GM19023 (cell line): ENCODE measurements at regions not wholly inside any gene's neighbourhood (a gene's known extent, or its start where the extent isn't known, plus 50 kb on each side); places are given as distances from the start of the nearest gene placed in this dataset.

ENCODE experiments used
- ATAC-seq: cut with Tn5 transposase; IDR thresholded peaks from one replicate; pipeline ENCODE4 v1.9.1; 2021; ENCODE audit warnings: mild to moderate bottlenecking, moderate library complexity; ENCODE audit not compliant: unreplicated experiment

DNA sequence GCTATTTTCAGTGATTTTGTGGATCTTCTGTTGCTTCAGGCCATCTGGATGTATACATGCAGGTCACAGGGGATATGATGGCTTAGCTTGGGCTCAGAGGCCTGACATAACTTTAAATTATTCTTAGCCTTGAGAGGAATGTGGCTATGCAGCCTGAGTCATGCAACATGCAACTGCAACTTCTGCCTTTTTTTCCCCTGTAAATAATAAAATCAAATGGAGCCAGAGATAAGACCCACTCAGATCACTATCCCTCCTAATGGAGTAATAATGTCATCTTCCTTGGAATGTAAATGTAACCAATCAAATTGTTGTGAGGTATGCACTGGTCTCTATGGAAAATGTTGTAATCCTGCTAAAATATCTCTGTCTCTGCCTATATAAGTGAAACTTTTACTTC is 54.9 kb downstream of the MAGEB17 start:
- no peak for ATAC-seq

DNA sequence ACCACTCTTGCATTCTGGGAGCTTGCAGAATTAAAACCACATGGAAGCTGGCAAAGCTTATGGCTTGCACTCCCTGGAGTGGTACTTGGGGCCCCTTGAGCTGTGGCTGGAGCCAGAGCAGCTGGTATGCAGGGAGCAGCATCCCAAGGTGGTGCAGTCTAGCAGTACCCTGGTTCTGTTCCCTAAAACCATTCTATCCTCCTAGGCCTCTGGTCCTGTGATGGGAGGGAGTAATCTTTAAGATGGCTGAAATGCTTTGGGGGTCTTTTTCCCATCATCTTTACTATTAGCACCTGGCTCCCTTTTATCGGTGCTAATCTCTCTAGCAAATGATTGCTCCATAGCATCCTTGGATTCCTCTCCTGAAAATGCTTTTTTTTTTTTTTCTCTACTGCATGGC is 56.1 kb downstream of the MAGEB17 start:
- ATAC-seq = no peak

DNA sequence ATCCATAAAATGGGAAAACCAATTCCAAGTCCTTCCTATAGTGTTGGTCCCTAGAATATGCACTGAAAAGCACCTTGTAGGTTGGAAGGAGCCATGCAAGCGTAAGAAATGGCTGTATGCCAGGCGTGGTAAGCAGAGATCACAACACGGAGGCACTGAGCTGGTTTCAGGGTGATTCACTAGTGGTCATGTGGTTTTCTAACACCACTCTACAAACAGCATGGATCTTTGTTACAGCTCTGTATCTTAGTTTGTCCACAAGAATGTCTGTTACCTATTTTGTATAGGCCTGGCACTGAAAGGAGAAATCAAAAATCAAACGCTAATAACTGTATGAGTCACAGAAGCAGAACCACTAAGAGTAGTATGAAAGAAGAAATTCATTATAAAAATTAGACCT is 71.9 kb downstream of the MAGEB17 start:
- ATAC-seq = no peak

DNA sequence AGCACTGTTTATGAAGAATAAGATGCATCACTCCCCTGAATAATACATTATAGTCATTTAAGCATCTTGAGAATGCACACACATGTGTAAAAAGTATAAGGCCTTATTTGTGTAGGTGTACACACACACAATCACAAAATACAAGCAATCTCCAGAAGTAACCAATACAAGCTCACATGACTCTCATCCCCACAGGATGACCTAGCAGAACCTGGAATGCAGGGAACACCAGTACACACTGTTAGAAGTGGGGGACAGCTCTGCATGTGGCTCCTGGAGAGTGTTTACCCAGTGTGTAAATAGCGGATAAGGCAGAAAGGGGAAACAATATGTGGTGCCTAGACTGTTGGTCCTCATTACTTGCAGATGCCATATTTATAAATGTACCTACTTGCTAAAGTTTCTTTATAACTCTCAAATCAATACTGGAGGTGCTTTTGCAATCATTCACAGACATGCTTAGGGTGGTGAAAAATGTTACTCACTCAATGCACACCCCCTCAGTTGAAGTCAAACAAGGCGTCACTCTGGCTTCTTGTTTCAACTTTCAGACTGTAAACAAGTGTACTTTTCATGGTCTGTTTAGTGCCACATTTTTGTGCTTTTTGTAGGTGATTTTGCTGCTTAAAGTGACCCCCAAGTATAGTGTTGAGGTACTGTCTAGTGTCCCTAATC is 73.1 kb downstream of the MAGEB17 start:
- ATAC-seq = no peak

DNA sequence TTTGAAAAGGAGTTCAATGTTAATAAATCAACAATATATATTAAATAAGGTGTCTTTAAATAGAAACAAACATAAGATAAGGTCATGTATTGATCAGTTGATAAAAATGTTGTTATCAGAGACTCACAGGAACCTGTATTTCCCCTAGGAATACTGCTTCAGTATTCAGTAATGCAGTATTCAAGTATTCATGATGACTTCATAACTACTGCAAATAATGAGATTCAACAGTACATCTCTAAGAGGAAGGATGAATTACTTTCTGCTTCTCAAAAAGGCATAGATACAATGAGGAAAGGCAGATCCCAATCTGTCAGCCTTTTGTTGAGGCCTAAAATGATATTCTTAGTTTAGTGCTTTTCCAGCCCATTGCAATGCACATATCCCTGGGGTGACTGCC is 73.7 kb downstream of the MAGEB17 start:
- no peak for ATAC-seq

DNA sequence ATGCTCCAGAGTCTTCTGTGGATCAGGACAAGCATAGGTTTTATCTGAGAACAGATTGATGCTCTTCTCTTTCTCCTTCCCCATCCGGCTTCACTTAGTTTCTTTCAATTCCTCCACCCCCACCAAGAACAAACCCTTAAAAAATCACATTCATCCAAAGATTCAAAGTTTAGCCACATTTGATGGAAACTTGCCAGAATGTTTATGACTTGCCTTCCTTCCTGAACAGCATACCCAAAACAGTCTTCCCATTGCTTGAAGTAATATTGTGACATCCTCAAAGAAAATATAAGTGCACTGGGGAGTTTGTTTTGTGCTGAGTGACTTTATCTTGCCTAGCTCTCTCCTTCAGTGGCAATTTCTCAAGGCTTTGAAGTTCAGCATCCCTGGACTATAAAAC is 83.0 kb downstream of the MAGEB17 start:
- ATAC-seq = no peak

DNA sequence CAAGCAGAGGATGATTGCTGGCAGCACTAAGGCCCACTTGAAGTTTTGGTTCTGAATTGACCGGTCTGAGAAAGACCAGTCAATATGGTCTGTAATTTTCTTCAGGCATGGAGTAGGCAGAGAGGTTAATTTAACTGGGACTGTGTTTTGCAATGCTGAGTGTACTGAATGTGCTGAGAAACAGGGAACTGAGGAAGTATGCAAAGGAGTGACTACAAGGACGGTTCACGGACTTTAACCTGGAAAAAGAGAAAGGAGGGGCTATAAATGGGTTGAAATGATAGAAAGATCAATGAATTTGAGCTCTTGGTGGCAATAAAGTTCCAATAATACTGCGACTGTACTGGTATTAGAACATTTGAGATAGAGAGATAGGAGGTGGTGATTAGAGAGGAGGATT is 84.5 kb downstream of the MAGEB17 start:
- no peak for ATAC-seq

DNA sequence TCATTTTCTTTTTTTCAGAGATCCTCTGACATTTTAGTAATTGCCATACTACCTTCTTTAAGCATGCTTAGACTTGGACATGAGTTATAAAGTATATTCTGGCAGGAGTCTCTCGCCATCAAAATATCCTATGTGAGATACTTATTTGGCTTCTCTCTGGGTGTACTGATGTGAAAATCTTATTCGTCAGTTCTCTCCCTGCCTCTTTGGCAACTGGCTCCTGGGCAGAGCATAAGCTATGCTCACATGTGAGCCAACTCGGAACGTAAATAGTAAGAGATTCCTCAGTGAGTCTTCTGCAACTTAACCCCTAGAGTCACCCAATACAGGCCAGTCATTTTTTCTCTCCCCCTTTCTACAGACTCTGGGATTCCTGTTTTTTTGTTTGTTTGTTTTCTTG is 91.6 kb downstream of the MAGEB17 start:
- ATAC-seq = no peak

DNA sequence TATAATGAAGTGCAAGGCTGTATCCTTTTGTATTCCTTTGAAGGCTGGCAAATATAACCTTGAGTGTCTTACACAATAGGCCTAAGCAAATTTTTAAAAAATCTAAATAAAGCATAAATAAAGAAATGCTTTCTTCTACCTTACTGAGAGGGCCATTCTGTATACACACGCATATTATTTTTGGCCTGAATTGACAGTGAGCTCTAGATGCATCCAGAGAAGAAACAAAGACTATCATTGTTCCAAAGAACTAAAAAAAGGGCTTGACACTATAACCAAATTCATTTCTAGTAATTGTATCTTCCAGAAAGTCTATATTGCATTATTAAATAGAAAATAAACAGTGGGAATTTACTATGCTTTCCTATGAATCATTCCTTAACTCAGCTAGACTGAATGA is 100.2 kb downstream of the MAGEB17 start:
- no peak for ATAC-seq

DNA sequence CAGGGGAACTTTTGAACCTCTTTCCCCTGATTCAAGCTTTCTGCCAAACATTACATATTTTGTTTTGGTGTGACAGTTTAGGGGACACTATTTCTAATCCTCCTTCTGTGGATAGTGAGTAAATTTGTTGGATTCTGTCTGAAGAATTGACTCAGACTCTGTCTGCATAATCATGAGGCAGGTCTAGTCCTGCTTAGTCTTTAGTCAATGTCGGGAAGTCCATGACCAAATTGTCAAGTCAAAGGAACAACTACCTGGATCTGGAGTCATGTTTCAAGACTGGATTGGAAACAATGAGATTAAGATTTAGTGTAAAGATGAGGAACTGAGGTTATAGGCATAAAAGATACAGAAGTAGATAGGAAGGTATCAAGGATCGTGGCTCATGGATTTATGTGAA is 100.9 kb downstream of the MAGEB17 start:
- ATAC-seq = no peak

DNA sequence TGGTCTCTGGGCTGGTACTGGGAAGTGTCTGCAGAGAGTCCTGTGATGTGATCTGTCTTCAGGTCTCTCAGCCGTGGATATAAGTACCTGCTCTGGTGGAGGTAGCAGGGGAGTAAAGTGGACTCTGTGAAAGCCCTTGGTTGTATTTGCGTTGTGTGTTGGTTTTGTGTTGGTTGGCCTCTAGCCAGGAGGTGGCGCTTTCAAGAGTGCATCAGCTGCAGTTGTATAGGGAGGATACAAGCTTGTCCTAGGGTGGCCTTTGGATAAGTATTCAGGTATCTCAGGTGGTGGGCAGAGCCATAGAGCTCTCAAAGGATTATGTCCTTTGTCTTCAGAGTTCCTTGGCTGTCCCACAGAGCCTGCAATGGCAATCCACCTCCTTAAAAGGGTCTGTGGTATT is 111.6 kb downstream of the MAGEB17 start:
- ATAC-seq = no peak

DNA sequence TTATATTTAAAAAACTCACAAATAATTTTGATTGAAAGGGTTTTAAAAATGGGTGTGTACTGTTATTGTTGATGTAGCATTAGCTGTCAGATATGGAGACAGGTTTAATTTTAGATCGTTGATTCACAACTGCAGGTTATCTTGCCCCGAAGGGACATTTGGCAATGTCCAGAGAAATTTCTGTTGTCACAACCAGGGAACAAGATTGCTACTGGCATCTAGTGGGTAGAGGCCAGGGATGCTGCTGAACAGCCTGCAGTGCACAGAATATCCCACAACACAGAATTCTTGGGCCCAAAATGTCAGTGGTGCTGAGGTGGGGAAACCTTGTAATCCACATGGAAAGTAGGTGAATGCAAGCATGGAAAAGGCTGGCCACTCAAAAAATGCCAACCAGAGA is 114.9 kb downstream of the MAGEB17 start:
- no peak for ATAC-seq

DNA sequence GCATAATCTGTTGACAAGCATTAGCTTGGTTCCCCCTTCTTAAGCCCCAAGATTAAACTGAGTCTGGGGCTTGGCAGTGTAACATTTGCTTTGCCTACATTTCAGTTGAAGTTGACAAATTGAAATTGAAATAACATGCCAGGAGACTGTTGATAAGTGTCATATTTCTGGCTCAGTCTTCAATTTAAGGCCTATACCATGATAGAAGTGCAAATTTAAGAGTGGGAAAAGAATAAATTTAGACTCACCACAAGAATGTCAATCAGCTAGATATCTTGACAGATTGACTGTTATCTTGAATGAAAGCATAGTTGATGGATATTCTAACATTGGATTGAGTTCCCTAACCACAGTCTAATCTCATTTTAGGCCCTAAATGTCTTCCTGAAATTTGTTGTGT is 117.6 kb downstream of the MAGEB17 start:
- ATAC-seq = no peak

DNA sequence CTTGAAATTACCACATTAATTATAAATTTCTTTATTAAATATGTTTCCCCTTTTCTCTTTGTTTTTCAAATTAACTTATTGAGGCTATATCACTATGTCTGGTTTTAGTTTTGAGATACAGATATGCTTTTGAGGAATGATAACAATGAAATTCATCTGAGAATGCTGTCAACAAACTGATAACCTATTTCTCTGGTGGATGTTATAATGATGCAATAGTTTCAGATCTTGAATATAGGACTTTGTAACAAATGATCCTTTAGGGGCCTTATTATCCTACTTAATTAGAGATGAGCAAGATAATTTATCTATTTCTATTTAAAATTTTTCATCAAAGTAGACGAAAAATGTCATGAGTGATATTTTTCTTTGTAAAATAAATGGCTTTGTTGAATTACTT is 123.7 kb downstream of the MAGEB17 start:
- no peak for ATAC-seq

DNA sequence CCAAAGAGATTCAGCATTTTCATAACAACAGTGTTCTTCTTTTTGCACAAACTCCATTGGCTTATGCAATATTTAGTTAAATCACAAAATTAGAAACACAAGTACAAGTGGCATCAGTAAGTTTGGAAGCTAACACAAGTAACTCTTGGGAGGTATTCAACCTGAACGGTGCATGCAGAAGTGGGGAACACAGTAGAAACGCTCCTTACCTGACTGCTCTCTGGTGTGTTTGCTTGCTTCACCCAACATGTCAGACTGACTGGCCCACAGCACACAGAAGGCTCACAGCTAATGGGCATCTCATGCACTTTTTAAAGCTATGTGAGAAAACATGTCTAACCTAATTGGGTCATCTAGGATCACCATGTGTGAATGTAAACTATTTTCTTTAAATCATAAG is 133.6 kb downstream of the MAGEB17 start:
- no peak for ATAC-seq

DNA sequence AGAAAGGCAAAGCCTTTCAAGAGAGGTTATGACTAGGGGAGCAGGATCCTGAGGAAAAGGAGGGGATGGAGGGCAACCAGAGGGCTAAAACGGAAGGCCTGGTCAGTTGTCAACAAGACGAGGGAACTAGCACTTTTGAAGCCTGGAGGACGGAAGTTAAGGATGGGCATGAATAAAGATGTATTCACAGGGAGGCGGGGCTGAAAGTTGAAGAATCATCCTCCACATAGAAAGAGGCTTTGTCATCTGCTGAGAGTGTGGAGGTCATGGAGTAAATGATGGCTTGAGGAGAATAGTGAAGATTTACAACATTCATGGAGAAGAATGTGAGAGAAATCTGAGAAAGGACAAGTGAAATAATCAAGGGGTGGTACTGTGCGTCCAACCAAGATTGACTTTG is 137.5 kb downstream of the MAGEB17 start:
- no peak for ATAC-seq

DNA sequence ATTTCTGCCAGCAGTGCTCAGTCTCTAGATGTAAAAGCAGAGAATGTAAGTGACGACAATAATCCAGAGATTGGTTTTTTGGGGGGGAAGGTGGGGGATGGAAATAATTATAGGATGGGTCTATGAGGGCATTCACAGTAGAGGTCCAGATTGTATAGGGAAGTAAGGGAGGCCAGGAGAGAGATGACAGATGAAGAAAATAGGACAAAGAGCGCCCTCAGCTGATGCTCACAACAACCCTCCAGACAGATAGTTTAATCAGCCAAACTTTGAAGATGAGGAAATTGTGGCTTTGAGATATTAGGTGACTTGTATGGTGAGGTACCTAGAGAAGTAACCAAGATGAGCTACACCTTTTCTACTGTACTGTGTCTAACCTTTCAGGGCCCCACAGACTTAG is 137.9 kb downstream of the MAGEB17 start:
- ATAC-seq = no peak

DNA sequence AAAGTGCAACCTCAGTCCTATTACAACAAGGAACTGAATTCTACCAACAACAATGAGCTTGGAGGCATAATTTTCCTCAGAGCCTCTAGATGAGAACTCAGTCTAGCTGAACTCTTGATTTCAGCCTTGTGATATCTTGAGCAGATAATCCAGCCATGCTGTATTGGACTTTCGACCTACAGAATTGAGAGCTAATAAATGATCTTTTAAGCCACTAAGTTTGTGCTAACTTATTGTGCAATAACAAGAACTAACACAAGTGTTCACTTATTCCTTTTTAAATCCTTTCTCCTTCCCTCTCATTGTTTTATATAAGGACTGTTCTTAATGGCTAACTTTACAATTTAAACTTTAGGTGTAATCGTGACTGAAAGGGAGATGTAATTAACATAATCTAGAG is 140.7 kb downstream of the MAGEB17 start:
- no peak for ATAC-seq

DNA sequence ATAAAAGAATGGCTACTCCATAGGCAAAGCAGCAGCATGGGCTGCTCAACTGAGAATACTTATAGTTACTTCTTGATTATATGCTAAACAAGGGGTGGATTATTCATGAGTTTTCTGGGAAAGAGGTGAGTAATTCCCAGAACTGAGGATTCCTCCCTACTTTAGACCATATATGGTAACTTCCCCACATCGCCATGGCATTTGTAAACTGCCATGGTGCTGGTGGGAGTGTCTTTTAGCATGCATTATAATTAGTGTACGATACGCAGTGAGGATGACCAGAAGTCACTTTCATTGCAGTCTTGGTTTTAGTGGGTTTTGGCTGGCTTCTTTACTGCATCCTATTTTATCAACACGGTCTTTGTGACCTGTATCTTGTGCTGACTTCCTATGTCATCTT is 141.5 kb downstream of the MAGEB17 start:
- ATAC-seq = no peak

DNA sequence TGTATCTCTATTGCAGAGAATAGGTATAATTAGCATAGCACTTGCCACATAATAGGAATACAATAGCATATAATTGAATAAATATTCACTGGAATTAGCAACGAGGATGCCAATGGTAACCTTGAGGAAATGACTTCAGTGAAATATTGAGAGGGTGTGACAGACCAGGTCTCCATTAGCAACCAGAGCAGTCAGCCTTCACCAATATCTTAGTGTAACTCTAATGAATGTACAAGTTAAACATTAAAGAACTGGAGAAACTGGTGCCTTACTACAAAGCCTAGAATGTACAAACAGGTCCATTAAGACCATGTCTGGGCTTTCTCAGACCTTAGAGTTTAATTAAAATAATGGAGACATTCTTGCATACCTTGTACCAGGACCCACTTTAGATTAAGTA is 143.0 kb downstream of the MAGEB17 start:
- ATAC-seq = no peak

DNA sequence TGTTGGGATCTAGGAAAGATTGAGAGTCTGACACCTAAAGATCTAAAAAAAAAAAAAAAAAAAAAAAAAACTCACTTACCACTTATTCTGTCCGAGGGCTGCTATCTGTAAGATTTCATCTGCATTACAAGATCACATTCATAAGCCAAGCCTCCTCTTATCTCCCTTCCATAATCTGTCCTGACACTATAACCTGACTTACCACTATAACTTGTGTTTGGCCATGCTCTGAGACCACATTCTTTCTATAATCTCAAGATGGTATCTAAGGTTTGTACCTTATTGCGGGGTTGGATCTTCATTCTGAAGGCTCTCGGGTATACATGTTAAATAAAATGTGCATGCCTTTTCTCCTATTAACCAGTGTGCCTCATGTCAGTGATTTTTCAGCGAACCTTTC is 144.4 kb downstream of the MAGEB17 start:
- ATAC-seq = no peak

DNA sequence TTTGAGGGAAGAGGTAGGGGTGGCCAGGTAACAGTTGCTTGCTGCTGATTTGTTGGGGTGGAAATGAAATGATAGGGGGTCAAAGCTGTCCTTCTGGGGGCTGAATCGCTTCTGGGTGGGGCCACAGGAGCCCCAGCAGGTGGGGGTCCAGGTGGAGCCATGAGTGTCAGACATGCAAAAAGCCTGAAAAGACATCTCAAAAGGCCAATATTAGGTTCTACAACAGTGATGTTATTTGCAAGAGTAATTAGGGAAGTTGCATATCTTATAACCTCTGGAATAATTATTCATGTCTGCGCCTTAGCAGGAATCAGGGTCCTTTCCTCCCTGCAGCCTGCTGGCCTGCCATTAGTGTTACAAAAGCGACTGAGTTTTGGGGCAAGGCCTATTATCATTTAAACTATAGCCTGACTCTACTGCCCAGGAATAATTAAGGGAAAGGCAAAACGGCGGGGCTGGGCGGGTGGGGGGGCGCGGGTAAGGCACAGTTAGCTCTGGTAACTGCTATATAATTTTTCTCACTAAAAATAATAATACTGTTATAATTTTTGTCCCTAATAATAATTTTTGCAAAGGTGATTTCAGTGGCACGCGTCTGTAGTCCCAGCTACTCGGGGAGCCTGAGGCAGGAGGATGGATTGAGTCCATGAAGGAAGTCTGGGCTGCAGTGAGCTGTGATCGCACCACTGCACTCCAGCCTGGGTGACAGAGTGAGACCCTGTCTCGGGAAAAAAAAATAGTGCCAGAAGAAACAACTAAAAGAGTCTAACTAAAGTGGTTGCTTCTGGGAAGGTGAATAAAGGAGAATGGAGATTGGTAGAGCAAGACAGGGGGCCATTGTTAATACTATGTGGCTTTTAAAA is 145.7 kb downstream of the MAGEB17 start:
- ATAC-seq = no peak

DNA sequence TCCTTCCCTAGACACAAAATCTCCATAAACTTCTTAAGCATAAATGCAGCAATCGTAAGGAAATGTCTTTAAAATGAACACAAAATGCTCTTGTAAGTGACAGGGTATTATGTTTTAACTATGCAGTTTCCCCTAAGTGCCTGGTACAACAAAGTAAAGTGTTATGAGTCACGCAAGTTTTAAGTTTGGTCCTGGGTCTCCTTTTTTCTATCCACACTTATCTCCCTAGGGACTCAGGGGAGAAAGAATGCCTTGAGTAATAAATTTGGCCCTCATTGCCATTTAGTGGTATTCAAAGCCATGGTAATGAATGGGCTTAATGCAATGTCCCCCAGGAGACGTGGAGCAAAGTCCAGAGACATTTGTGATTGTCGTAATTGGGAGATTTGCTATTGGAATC is 149.1 kb downstream of the MAGEB17 start:
- no peak for ATAC-seq
